Activated CD4-positive, alpha-beta memory T cell treated with anti-CD3 and anti-CD28 coated beads, Interleukin-2, amount 10 ng/mL, durations not matched to agents 7 days and 5 days (primary cell): ENCODE measurements at regions not wholly inside any gene's neighbourhood (a gene's known extent, or its start where the extent isn't known, plus 50 kb on each side); places are given as distances from the start of the nearest gene placed in this dataset.
"Not testable (repeated sequence)": the region's sequence is repeated elsewhere in the genome, so short reads cannot be mapped to it uniquely, and the experiment has no call there.

ENCODE experiments used
- CTCF ChIA-PET: fragments of 350-600 bp; sonication (Branson Sonifier 250); formaldehyde crosslinking; loops from one replicate; lab custom pipeline; 2021; ENCODE audit warnings: antibody characterized with exemption, inconsistent platforms; lab: Charles Lee
- POLR2A ChIA-PET: fragments of 350-600 bp; sonication (Branson Sonifier 250); formaldehyde crosslinking; loops from one replicate; lab custom pipeline; 2021; ENCODE audit warnings: antibody characterized with exemption; lab: Charles Lee
- DNase-seq: peaks from one replicate; pipeline ENCODE4 v3.0.0-alpha.2; 2020
- H3K27ac Mint-ChIP-seq: one replicate; pipeline ENCODE4 v1.8.0; 2021; ENCODE audit warnings: mild to moderate bottlenecking, mixed read lengths
- H3K27me3 Mint-ChIP-seq: one replicate; pipeline ENCODE4 v1.8.0; 2021; ENCODE audit warnings: mixed read lengths
- H3K36me3 Mint-ChIP-seq: one replicate; pipeline ENCODE4 v1.8.0; 2021; ENCODE audit warnings: low read depth, mixed read lengths
- H3K4me1 Mint-ChIP-seq: one replicate; pipeline ENCODE4 v1.8.0; 2021; ENCODE audit warnings: mixed read lengths
- H3K4me3 Mint-ChIP-seq: one replicate; pipeline ENCODE4 v1.8.0; 2021; ENCODE audit warnings: mild to moderate bottlenecking, mixed read lengths
- H3K9me3 Mint-ChIP-seq: one replicate; pipeline ENCODE4 v1.8.0; 2021; ENCODE audit warnings: mixed read lengths

- Mint-ChIP-seq H3K9me3 (peaks cover 5% of the 10 kb centered on the region), H3K4me3 (no peak overlapping the region), H3K27me3 (no peaks in the 10 kb centered on the region), H3K4me1 (no peaks in the 10 kb centered on the region), H3K36me3 (no peaks in the 10 kb centered on the region), H3K27ac (no peak overlapping the region)
- CTCF ChIA-PET, result no interaction called here
- no peak for DNase-seq
- POLR2A ChIA-PET, result no interaction called here
These were observed 837.2 kb downstream of the EFNA5 start for GRCh38 chr5:106833517-106833916.

- H3K4me3 Mint-ChIP-seq, result no peak overlapping the region
- ChIA-PET POLR2A (no interaction called here), CTCF (no interaction called here)
- H3K27me3 Mint-ChIP-seq, result no peaks in the 10 kb centered on the region
- no peaks in the 10 kb centered on the region for H3K4me1 Mint-ChIP-seq
- H3K27ac Mint-ChIP-seq, result no peak overlapping the region
- H3K36me3 Mint-ChIP-seq, result no peaks in the 10 kb centered on the region
- DNase-seq, result no peak
- H3K9me3 Mint-ChIP-seq, result peaks cover 5% of the 10 kb centered on the region
These were observed 843.7 kb downstream of the EFNA5 start for GRCh38 chr5:106827061-106827460.

- no peaks in the 10 kb centered on the region for H3K36me3 Mint-ChIP-seq
- CTCF ChIA-PET, result no interaction called here
- no peak overlapping the region for H3K27ac Mint-ChIP-seq
- POLR2A ChIA-PET, result no interaction called here
- H3K9me3 Mint-ChIP-seq, result peaks cover 5% of the 10 kb centered on the region
- no peaks in the 10 kb centered on the region for H3K27me3 Mint-ChIP-seq
- H3K4me1 Mint-ChIP-seq, result no peaks in the 10 kb centered on the region
- H3K4me3 Mint-ChIP-seq, result no peak overlapping the region
- no peak for DNase-seq
These were observed 845.4 kb downstream of the EFNA5 start for GRCh38 chr5:106825374-106825773.

- H3K9me3 Mint-ChIP-seq, result no peaks in the 10 kb centered on the region
- no peaks in the 10 kb centered on the region for H3K36me3 Mint-ChIP-seq
- no peaks in the 10 kb centered on the region for H3K4me1 Mint-ChIP-seq
- POLR2A ChIA-PET, result no interaction called here
- no peak for DNase-seq
- no peak overlapping the region for H3K4me3 Mint-ChIP-seq
- CTCF ChIA-PET, result no interaction called here
- no peaks in the 10 kb centered on the region for H3K27me3 Mint-ChIP-seq
- no peak overlapping the region for H3K27ac Mint-ChIP-seq
These were observed 847.9 kb downstream of the EFNA5 start for GRCh38 chr5:106822851-106823250.

GRCh38 chr5:106818552-106818951 is 852.2 kb downstream of the EFNA5 start:
- POLR2A ChIA-PET, result no interaction called here
- Mint-ChIP-seq H3K36me3 (no peaks in the 10 kb centered on the region), H3K27ac (no peak overlapping the region), H3K27me3 (no peaks in the 10 kb centered on the region), H3K4me3 (no peak overlapping the region), H3K9me3 (no peaks in the 10 kb centered on the region), H3K4me1 (no peaks in the 10 kb centered on the region)
- no peak for DNase-seq
- CTCF ChIA-PET, result interaction anchor here (1.0 kb wide), 1 partner anchor 10 kb away, joined by 4 read pairs; no protein-coding TSS in a partner anchor

- Mint-ChIP-seq H3K36me3 (no peaks in the 10 kb centered on the region), H3K27me3 (no peaks in the 10 kb centered on the region), H3K4me1 (no peaks in the 10 kb centered on the region), H3K9me3 (no peaks in the 10 kb centered on the region), H3K27ac (no peak overlapping the region), H3K4me3 (no peak overlapping the region)
- ChIA-PET POLR2A (no interaction called here), CTCF (no interaction called here)
- DNase-seq, result no peak
These were observed 855.8 kb downstream of the EFNA5 start for GRCh38 chr5:106814961-106815360.

GRCh38 chr5:106801554-106801953 is 869.2 kb downstream of the EFNA5 start:
- H3K4me1 Mint-ChIP-seq, result no peaks in the 10 kb centered on the region
- ChIA-PET CTCF (no interaction called here), POLR2A (no interaction called here)
- H3K27ac Mint-ChIP-seq, result no peak overlapping the region
- H3K36me3 Mint-ChIP-seq, result no peaks in the 10 kb centered on the region
- no peak overlapping the region for H3K4me3 Mint-ChIP-seq
- DNase-seq, result no peak
- H3K27me3 Mint-ChIP-seq, result no peaks in the 10 kb centered on the region
- peaks cover 2% of the 10 kb centered on the region for H3K9me3 Mint-ChIP-seq

- H3K4me1 Mint-ChIP-seq, result no peaks in the 10 kb centered on the region
- POLR2A ChIA-PET, result no interaction called here
- H3K27me3 Mint-ChIP-seq, result no peaks in the 10 kb centered on the region
- no peaks in the 10 kb centered on the region for H3K36me3 Mint-ChIP-seq
- peaks cover 2% of the 10 kb centered on the region for H3K9me3 Mint-ChIP-seq
- CTCF ChIA-PET, result no interaction called here
- no peak overlapping the region for H3K27ac Mint-ChIP-seq
- DNase-seq, result no peak
- no peak overlapping the region for H3K4me3 Mint-ChIP-seq
These were observed 872.7 kb downstream of the EFNA5 start for GRCh38 chr5:106797996-106798395.

- Mint-ChIP-seq H3K9me3 (peaks cover 2% of the 10 kb centered on the region), H3K27me3 (no peaks in the 10 kb centered on the region), H3K4me3 (no peak overlapping the region), H3K4me1 (no peaks in the 10 kb centered on the region), H3K27ac (no peak overlapping the region), H3K36me3 (no peaks in the 10 kb centered on the region)
- POLR2A ChIA-PET, result no interaction called here
- CTCF ChIA-PET, result no interaction called here
- DNase-seq, result no peak
These were observed 874.7 kb downstream of the EFNA5 start for GRCh38 chr5:106796081-106796480.

GRCh38 chr5:106784846-106785245 is 885.9 kb downstream of the EFNA5 start:
- Mint-ChIP-seq H3K4me1 (no peaks in the 10 kb centered on the region), H3K27me3 (no peaks in the 10 kb centered on the region), H3K4me3 (no peak overlapping the region), H3K36me3 (no peaks in the 10 kb centered on the region), H3K27ac (no peak overlapping the region), H3K9me3 (peaks cover 7% of the 10 kb centered on the region)
- ChIA-PET POLR2A (no interaction called here), CTCF (no interaction called here)
- no peak for DNase-seq

- no peaks in the 10 kb centered on the region for H3K4me1 Mint-ChIP-seq
- H3K4me3 Mint-ChIP-seq, result no peak overlapping the region
- CTCF ChIA-PET, result no interaction called here
- no peaks in the 10 kb centered on the region for H3K27me3 Mint-ChIP-seq
- H3K9me3 Mint-ChIP-seq, result peaks cover 12% of the 10 kb centered on the region
- H3K27ac Mint-ChIP-seq, result no peak overlapping the region
- DNase-seq, result no peak
- POLR2A ChIA-PET, result no interaction called here
- no peaks in the 10 kb centered on the region for H3K36me3 Mint-ChIP-seq
These were observed 890.4 kb downstream of the EFNA5 start for GRCh38 chr5:106780355-106780754.

GRCh38 chr5:106776515-106776914 is 894.2 kb downstream of the EFNA5 start:
- DNase-seq, H3K4me3 Mint-ChIP-seq, H3K27ac Mint-ChIP-seq, H3K27me3 Mint-ChIP-seq, CTCF ChIA-PET, H3K4me1 Mint-ChIP-seq, POLR2A ChIA-PET, H3K9me3 Mint-ChIP-seq, H3K36me3 Mint-ChIP-seq: not testable (repeated sequence)

- H3K4me3 Mint-ChIP-seq, result no peak overlapping the region
- H3K4me1 Mint-ChIP-seq, result no peaks in the 10 kb centered on the region
- ChIA-PET POLR2A (no interaction called here), CTCF (no interaction called here)
- no peaks in the 10 kb centered on the region for H3K27me3 Mint-ChIP-seq
- no peaks in the 10 kb centered on the region for H3K36me3 Mint-ChIP-seq
- H3K27ac Mint-ChIP-seq, result no peak overlapping the region
- H3K9me3 Mint-ChIP-seq, result no peaks in the 10 kb centered on the region
- DNase-seq, result no peak
These were observed 902.3 kb downstream of the EFNA5 start for GRCh38 chr5:106768392-106768791.

- Mint-ChIP-seq H3K27ac (no peak overlapping the region), H3K4me1 (no peaks in the 10 kb centered on the region), H3K27me3 (no peaks in the 10 kb centered on the region), H3K4me3 (no peak overlapping the region), H3K36me3 (no peaks in the 10 kb centered on the region), H3K9me3 (no peaks in the 10 kb centered on the region)
- no peak for DNase-seq
- CTCF ChIA-PET, result no interaction called here
- POLR2A ChIA-PET, result no interaction called here
These were observed 903.8 kb downstream of the EFNA5 start for GRCh38 chr5:106766916-106767315.

- DNase-seq, result no peak
- Mint-ChIP-seq H3K36me3 (no peaks in the 10 kb centered on the region), H3K4me3 (no peak overlapping the region), H3K27ac (no peak overlapping the region), H3K4me1 (no peaks in the 10 kb centered on the region), H3K27me3 (no peaks in the 10 kb centered on the region), H3K9me3 (no peaks in the 10 kb centered on the region)
- POLR2A ChIA-PET, result no interaction called here
- CTCF ChIA-PET, result no interaction called here
These were observed 911.2 kb downstream of the EFNA5 start for GRCh38 chr5:106759581-106759980.
